Muscle layer of duodenum (tissue), 2 donors: ENCODE measurements at regions not wholly inside any gene's neighbourhood (a gene's known extent, or its start where the extent isn't known, plus 50 kb on each side); places are given as distances from the start of the nearest gene placed in this dataset.

Experiments
- H3K27ac ChIP-seq: one replicate; pipeline ENCODE4 v1.7.0; 2013; ENCODE audit warnings: mild to moderate bottlenecking, low read length
- H3K27me3 ChIP-seq: one replicate; pipeline ENCODE4 v1.7.0; 2013; ENCODE audit warnings: low read depth, mild to moderate bottlenecking, control low read depth, low read length
- H3K36me3 ChIP-seq, 2 donors: one replicate each; pipeline ENCODE4 v1.7.0; 2013; ENCODE audit warnings: low read length in 2 of 2, control low read depth in 1 of 2, mild to moderate bottlenecking in 1 of 2; ENCODE audit not compliant: insufficient read depth in 2 of 2, control insufficient read depth in 1 of 2
- H3K4me1 ChIP-seq, 2 donors: one replicate each; pipeline ENCODE4 v1.7.0; 2013; ENCODE audit warnings: low read length in 2 of 2, mild to moderate bottlenecking in 2 of 2, control low read depth in 1 of 2, moderate library complexity in 1 of 2; ENCODE audit not compliant: insufficient read depth in 2 of 2, control insufficient read depth in 1 of 2
- H3K4me3 ChIP-seq, 2 donors: one replicate each; pipeline ENCODE4 v1.7.0; 2013; ENCODE audit warnings: low read length in 2 of 2, low read depth in 1 of 2, mild to moderate bottlenecking in 1 of 2
- H3K9me3 ChIP-seq, 2 donors: one replicate each; pipeline ENCODE4 v1.7.0; 2013; ENCODE audit warnings: low read length in 2 of 2, control low read depth in 1 of 2, mild to moderate bottlenecking in 1 of 2; ENCODE audit not compliant: control insufficient read depth in 1 of 2
- donor health status: healthy.

- H3K27me3 ChIP-seq: no peaks in the 10 kb centered on the region
- H3K4me1 ChIP-seq: peaks cover 0 to 11% of the 10 kb centered on the region in 2 donors
- H3K27ac ChIP-seq: no peak overlapping the region
- H3K4me3 ChIP-seq: no peak overlapping the region
- no peaks in the 10 kb centered on the region for H3K9me3 ChIP-seq
- no peaks in the 10 kb centered on the region for H3K36me3 ChIP-seq
Observed at GRCh38 chr2:103785432-103785831, 1023.6 kb downstream of the TMEM182 start.

- Histone ChIP-seq H3K9me3 (no peaks in the 10 kb centered on the region), H3K36me3 (no peaks in the 10 kb centered on the region), H3K4me1 (peaks cover 0 to 11% of the 10 kb centered on the region in 2 donors), H3K27me3 (no peaks in the 10 kb centered on the region), H3K27ac (no peak overlapping the region), H3K4me3 (no peak overlapping the region)
Observed at GRCh38 chr2:103785956-103786355, 1024.1 kb downstream of the TMEM182 start.

- Histone ChIP-seq H3K27ac (no peak overlapping the region), H3K9me3 (no peaks in the 10 kb centered on the region), H3K4me1 (peaks cover 0 to 11% of the 10 kb centered on the region in 2 donors)
Observed at GRCh38 chr2:103788389-103788788, 1026.6 kb downstream of the TMEM182 start.

GRCh38 chr2:103788951-103789350 is 1027.1 kb downstream of the TMEM182 start:
- no peak overlapping the region for H3K4me3 ChIP-seq
- H3K27me3 ChIP-seq: no peaks in the 10 kb centered on the region
- no peaks in the 10 kb centered on the region for H3K9me3 ChIP-seq
- H3K27ac ChIP-seq: no peak overlapping the region
- no peaks in the 10 kb centered on the region for H3K36me3 ChIP-seq
- peaks cover 0 to 11% of the 10 kb centered on the region in 2 donors for H3K4me1 ChIP-seq

More at GRCh38 chr2:103788389-103788788, 1026.6 kb downstream of the TMEM182 start:
- no peak overlapping the region for H3K4me3 ChIP-seq
- H3K27me3 ChIP-seq: no peaks in the 10 kb centered on the region
- no peaks in the 10 kb centered on the region for H3K36me3 ChIP-seq

GRCh38 chr2:103789381-103790095 is 1027.7 kb downstream of the TMEM182 start:
- Histone ChIP-seq H3K9me3 (no peaks in the 10 kb centered on the region), H3K27me3 (no peaks in the 10 kb centered on the region), H3K4me3 (no peak overlapping the region), H3K4me1 (peaks cover 0 to 11% of the 10 kb centered on the region in 2 donors), H3K36me3 (no peaks in the 10 kb centered on the region), H3K27ac (no peak overlapping the region)

GRCh38 chr2:103792042-103792441 is 1030.2 kb downstream of the TMEM182 start:
- H3K9me3 ChIP-seq: no peaks in the 10 kb centered on the region
- no peaks in the 10 kb centered on the region for H3K36me3 ChIP-seq
- no peak overlapping the region for H3K4me3 ChIP-seq
- no peak overlapping the region for H3K27ac ChIP-seq
- peaks cover 0 to 11% of the 10 kb centered on the region in 2 donors for H3K4me1 ChIP-seq
- H3K27me3 ChIP-seq: no peaks in the 10 kb centered on the region

- H3K4me1 ChIP-seq: no peaks in the 10 kb centered on the region
- no peak overlapping the region for H3K27ac ChIP-seq
- no peaks in the 10 kb centered on the region for H3K9me3 ChIP-seq
- H3K36me3 ChIP-seq: no peaks in the 10 kb centered on the region
- no peak overlapping the region for H3K4me3 ChIP-seq
- H3K27me3 ChIP-seq: no peaks in the 10 kb centered on the region
Observed at GRCh38 chr2:103798291-103798690, 1036.5 kb downstream of the TMEM182 start.

GRCh38 chr2:103804013-103804412 is 1042.2 kb downstream of the TMEM182 start:
- Histone ChIP-seq H3K9me3 (no peaks in the 10 kb centered on the region), H3K4me1 (no peaks in the 10 kb centered on the region), H3K4me3 (no peak overlapping the region), H3K27me3 (no peaks in the 10 kb centered on the region), H3K27ac (no peak overlapping the region), H3K36me3 (no peaks in the 10 kb centered on the region)

- no peak overlapping the region for H3K27ac ChIP-seq
- no peaks in the 10 kb centered on the region for H3K9me3 ChIP-seq
- H3K27me3 ChIP-seq: no peaks in the 10 kb centered on the region
- H3K4me3 ChIP-seq: no peak overlapping the region
- no peaks in the 10 kb centered on the region for H3K4me1 ChIP-seq
- no peaks in the 10 kb centered on the region for H3K36me3 ChIP-seq
Observed at GRCh38 chr2:103805746-103806145, 1043.9 kb downstream of the TMEM182 start.

GRCh38 chr2:103808814-103809213 is 1045.1 kb upstream of the POU3F3 start:
- no peak overlapping the region for H3K4me3 ChIP-seq
- no peaks in the 10 kb centered on the region for H3K9me3 ChIP-seq
- no peaks in the 10 kb centered on the region for H3K27me3 ChIP-seq
- H3K27ac ChIP-seq: no peak overlapping the region
- no peaks in the 10 kb centered on the region for H3K4me1 ChIP-seq
- H3K36me3 ChIP-seq: no peaks in the 10 kb centered on the region

GRCh38 chr2:103809415-103809814 is 1044.5 kb upstream of the POU3F3 start:
- no peaks in the 10 kb centered on the region for H3K9me3 ChIP-seq
- H3K36me3 ChIP-seq: no peaks in the 10 kb centered on the region
- no peaks in the 10 kb centered on the region for H3K27me3 ChIP-seq
- H3K4me1 ChIP-seq: no peaks in the 10 kb centered on the region
- no peak overlapping the region for H3K27ac ChIP-seq
- no peak overlapping the region for H3K4me3 ChIP-seq

- H3K27ac ChIP-seq: no peak overlapping the region
- no peaks in the 10 kb centered on the region for H3K9me3 ChIP-seq
- H3K36me3 ChIP-seq: no peaks in the 10 kb centered on the region
- H3K4me1 ChIP-seq: no peaks in the 10 kb centered on the region
- H3K4me3 ChIP-seq: no peak overlapping the region
- no peaks in the 10 kb centered on the region for H3K27me3 ChIP-seq
Observed at GRCh38 chr2:103809941-103810441, 1043.9 kb upstream of the POU3F3 start.
